GM12878 (cell line): ENCODE measurements at regions not wholly inside any gene's neighbourhood (a gene's known extent, or its start where the extent isn't known, plus 50 kb on each side); places are given as distances from the start of the nearest gene placed in this dataset.

ENCODE experiments used
- ATAC-seq: fragments of 200-7000 bp; cut with Tn5 transposase; 3 replicates; pipeline ENCODE4 v1.9.1; 2020; ENCODE audit warnings: mild to moderate bottlenecking, moderate library complexity
- BruUV-seq: library from RNA; stranded (reverse); fragments of 400-500 nt; replicated peaks from 2 replicates; lab custom pipeline; 2021; lab: Mats Ljungman, UMichigan
- CTCF ChIA-PET: fragments of 300-600 bp; sonication (Branson Sonifier 250); formaldehyde crosslinking; extraction: SDS; loops from one replicate; lab custom pipeline; 2021; ENCODE audit warnings: inconsistent platforms; lab: Yijun Ruan, JAX
- POLR2A ChIA-PET: fragments of 350-600 bp; formaldehyde crosslinking; extraction: SDS; loops from one replicate; lab custom pipeline; 2021; ENCODE audit warnings: inconsistent platforms; lab: Charles Lee
- RAD21 ChIA-PET: fragments of 300-600 bp; sonication (Branson Sonifier 250); formaldehyde crosslinking; loops from one replicate; lab custom pipeline; 2023; ENCODE audit warnings: antibody characterized with exemption; ENCODE audit not compliant: unreplicated experiment; lab: Charles Lee
- SMC1A ChIA-PET: fragments of 300-600 bp; sonication (Branson Sonifier 250); formaldehyde crosslinking; loops from one replicate; lab custom pipeline; 2023; ENCODE audit not compliant: unreplicated experiment, uncharacterized antibody; lab: Charles Lee
- DNase-seq: peaks from one replicate; pipeline ENCODE4 v3.0.0-alpha.2; 2011; ENCODE audit warnings: low read depth, low spot score
- FAIRE-seq: peaks from 3 replicates; lab custom pipeline; 2011; peaks lifted over from hg19 to GRCh38; lab: Jason Lieb, UNC
- H2AFZ ChIP-seq: 2 replicates; pipeline ENCODE4 v1.6.0; 2011; ENCODE audit warnings: low read depth, low read length, control low read depth; ENCODE audit not compliant: control insufficient read depth
- H3K27ac ChIP-seq: 2 replicates; pipeline ENCODE4 v1.5.1; 2011; ENCODE audit warnings: control low read depth; ENCODE audit not compliant: control insufficient read depth, insufficient read depth
- H3K27me3 ChIP-seq, 2 experiments: replicated peaks in 1 of 2; 2 replicates each; pipeline versions ENCODE4 v1.6.0 to v1.6.1; 2011; ENCODE audit warnings: low read length in 1 of 2; ENCODE audit not compliant: control insufficient read depth in 2 of 2, insufficient read depth in 2 of 2
- H3K36me3 ChIP-seq, 2 experiments: 2 replicates each; pipeline ENCODE4 v1.5.1; 2011; ENCODE audit warnings: low read length in 1 of 2; ENCODE audit not compliant: control insufficient read depth in 2 of 2, insufficient read depth in 2 of 2
- H3K4me1 ChIP-seq: 2 replicates; pipeline ENCODE4 v1.6.1; 2011; ENCODE audit warnings: mild to moderate bottlenecking, low read length, moderate library complexity, mixed read lengths; ENCODE audit not compliant: control insufficient read depth, insufficient read depth
- H3K4me2 ChIP-seq: 2 replicates; pipeline ENCODE4 v1.6.0; 2011; ENCODE audit warnings: control low read depth; ENCODE audit not compliant: control insufficient read depth, insufficient read depth
- H3K4me3 ChIP-seq: fragments of 200-600 bp; sonication (generic); 2 replicates; pipeline ENCODE4 v1.5.1; 2016
- H3K79me2 ChIP-seq: 2 replicates; pipeline ENCODE4 v1.6.0; 2011; ENCODE audit warnings: low read length; ENCODE audit not compliant: control insufficient read depth, insufficient read depth
- H3K9ac ChIP-seq: 2 replicates; pipeline ENCODE4 v1.8.0; 2011; ENCODE audit warnings: low read length, control low read depth, mixed read lengths; ENCODE audit not compliant: control insufficient read depth, insufficient read depth
- H3K9me3 ChIP-seq: replicated peaks from 3 replicates; pipeline ENCODE4 v1.5.1; 2011; ENCODE audit warnings: mild to moderate bottlenecking, low read length; ENCODE audit not compliant: control insufficient read depth, insufficient read depth
- H4K20me1 ChIP-seq: 2 replicates; pipeline ENCODE4 v1.6.0; 2011; ENCODE audit not compliant: control insufficient read depth, insufficient read depth
- BCL11A ChIP-seq: IDR thresholded peaks from 2 replicates; pipeline ENCODE4 v1.6.1; 2011; ENCODE audit warnings: low read depth, low read length
- CBFB ChIP-seq: IDR thresholded peaks from 2 replicates; pipeline ENCODE4 v1.6.1; 2016; ENCODE audit warnings: antibody characterized with exemption, low read depth
- CBX5 ChIP-seq: sonication (generic); IDR thresholded peaks from 2 replicates; pipeline ENCODE4 v1.6.1; 2016; ENCODE audit warnings: low read depth, moderate library complexity, mild to moderate bottlenecking, inconsistent platforms
- ELK1 ChIP-seq: IDR thresholded peaks from 2 replicates; pipeline ENCODE4 v1.6.1; 2012; ENCODE audit warnings: low read depth, low read length, improper control_type of control experiment
- HCFC1 ChIP-seq: fragments of 150-350 bp; IDR thresholded peaks from 2 replicates; pipeline ENCODE4 v1.6.1; 2014; ENCODE audit warnings: low read length
- HDAC2 ChIP-seq: fragments of 200-600 bp; sonication (generic); IDR thresholded peaks from 2 replicates; pipeline ENCODE4 v1.6.1; 2017
- HDGF ChIP-seq: fragments of 450-650 bp; IDR thresholded peaks from 2 replicates; pipeline ENCODE4 v1.6.1; 2016; ENCODE audit warnings: antibody characterized with exemption
- IKZF2 ChIP-seq, 2 experiments: fragments of 450-650 bp; IDR thresholded peaks; 2 replicates each; pipeline ENCODE4 v1.6.1; 2017; ENCODE audit warnings: mild to moderate bottlenecking in 2 of 2, moderate library complexity in 2 of 2
- MTA3 ChIP-seq: IDR thresholded peaks from 2 replicates; pipeline ENCODE4 v1.6.1; 2012; ENCODE audit warnings: low read length, inconsistent platforms, borderline replicate concordance
- NFIC ChIP-seq: IDR thresholded peaks from 2 replicates; pipeline ENCODE4 v1.6.1; 2012; ENCODE audit warnings: low read depth, mild to moderate bottlenecking, inconsistent platforms, low read length, moderate library complexity
- POLR2AphosphoS5 ChIP-seq: IDR thresholded peaks from 2 replicates; pipeline ENCODE4 v1.6.1; 2011; ENCODE audit warnings: mild to moderate bottlenecking, low read length, inconsistent platforms
- TARDBP ChIP-seq: IDR thresholded peaks from 2 replicates; pipeline ENCODE4 v1.6.1; 2016; ENCODE audit warnings: borderline replicate concordance
- ZNF24 ChIP-seq: fragments of 450-650 bp; IDR thresholded peaks from 2 replicates; pipeline ENCODE4 v1.6.1; 2017; ENCODE audit warnings: antibody characterized with exemption, mild to moderate bottlenecking
- WGBS: methylation state at CpG from one replicate; pipeline ENCODE4 v1.1.6; 2016; ENCODE audit warnings: low lambda C conversion rate; ENCODE audit not compliant: insufficient replicate concordance, insufficient coverage; ENCODE audit errors: missing lambda C conversion rate; 5-methylcytosine and 5-hydroxymethylcytosine counted together
- in situ Hi-C: fragments of 300-500 bp; cut with MboI; formaldehyde crosslinking; loops from 9 replicates; pipeline ENCODE4 v1.14.3; 2018; ENCODE audit warnings: mixed read lengths
- intact Hi-C: fragments of 100-400 bp; cut with micrococcal nuclease; formaldehyde crosslinking; loops from one replicate; pipeline ENCODE4 v1.14.2; 2022; ENCODE audit not compliant: unreplicated experiment
- TF ChIP-seq, protein P1 (sequence below): fragments of 450-650 bp; IDR thresholded peaks from 2 replicates; pipeline ENCODE4 v1.6.1; 2016; ENCODE audit warnings: mild to moderate bottlenecking

DNA sequence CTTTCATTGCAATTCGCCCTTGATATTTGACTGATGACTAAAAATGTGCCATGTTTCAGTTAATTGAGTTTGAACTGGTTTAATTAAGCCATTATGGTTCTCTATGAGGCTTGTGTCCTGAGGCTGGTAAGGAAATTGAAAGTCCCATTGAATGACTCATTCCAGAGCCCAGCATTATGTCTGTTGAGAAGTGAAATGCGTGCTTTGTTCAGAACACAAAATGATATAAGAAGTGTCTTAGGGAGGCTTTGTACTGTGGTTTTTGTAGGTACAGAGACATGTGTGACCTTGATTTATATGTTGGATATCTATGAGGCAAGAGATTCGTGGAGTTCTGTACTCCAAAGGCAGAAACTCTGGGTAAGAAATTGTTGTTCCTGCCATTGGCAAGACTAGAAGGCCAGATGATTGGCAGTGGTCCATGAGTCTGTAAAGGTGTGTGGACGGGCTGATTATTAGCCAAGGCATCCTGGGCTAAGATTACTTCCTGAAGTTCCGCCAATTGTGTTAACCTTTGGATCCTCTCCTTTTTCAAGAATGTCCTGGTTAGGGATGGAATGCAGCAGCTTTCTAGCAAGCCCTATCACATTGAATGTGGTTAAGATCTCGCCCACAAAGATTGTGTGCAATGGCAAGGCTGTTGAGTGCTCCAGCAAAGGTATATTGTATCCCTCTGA lies 103.7 kb downstream of the NPIPB5 start:
- no peak overlapping the region for H2AFZ ChIP-seq
- CTCF ChIA-PET: no interaction called here
- intact Hi-C loops: no loop called here

GRCh38 chr16:22618842-22619241 lies 108.2 kb downstream of the NPIPB5 start:
- DNase-seq (no peak), FAIRE-seq (no peak), ATAC-seq (no peak)
- H3K36me3 ChIP-seq: no peaks in the 10 kb centered on the region
- H3K4me1 ChIP-seq: no peaks in the 10 kb centered on the region
- no peak for TF ChIP-seq IKZF2 (IDR thresholded peaks at IDR 0.05)
- no peak for TF ChIP-seq CBX5
- TF ChIP-seq ELK1: no peak
- TF ChIP-seq HDGF: no peak
- TF ChIP-seq, protein P1, sequence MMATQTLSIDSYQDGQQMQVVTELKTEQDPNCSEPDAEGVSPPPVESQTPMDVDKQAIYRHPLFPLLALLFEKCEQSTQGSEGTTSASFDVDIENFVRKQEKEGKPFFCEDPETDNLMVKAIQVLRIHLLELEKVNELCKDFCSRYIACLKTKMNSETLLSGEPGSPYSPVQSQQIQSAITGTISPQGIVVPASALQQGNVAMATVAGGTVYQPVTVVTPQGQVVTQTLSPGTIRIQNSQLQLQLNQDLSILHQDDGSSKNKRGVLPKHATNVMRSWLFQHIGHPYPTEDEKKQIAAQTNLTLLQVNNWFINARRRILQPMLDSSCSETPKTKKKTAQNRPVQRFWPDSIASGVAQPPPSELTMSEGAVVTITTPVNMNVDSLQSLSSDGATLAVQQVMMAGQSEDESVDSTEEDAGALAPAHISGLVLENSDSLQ: no peak
- no peak for TF ChIP-seq NFIC
- no peak for TF ChIP-seq HCFC1
- POLR2A ChIA-PET: no interaction called here
- no peak overlapping the region for H3K4me3 ChIP-seq
- H3K79me2 ChIP-seq: no peaks in the 10 kb centered on the region
- WGBS: 55% methylated on average over 5 of the region's 5 CpGs
- H3K9me3 ChIP-seq: no peaks in the 10 kb centered on the region
- intact Hi-C loops: no loop called here
- CTCF ChIA-PET: interaction anchor here (1.1 kb wide), 1 partner anchor 18 kb away, joined by 3 read pairs; no protein-coding TSS in a partner anchor
- no peak overlapping the region for H3K4me2 ChIP-seq
- RAD21 ChIA-PET: no interaction called here
- H3K27me3 ChIP-seq: no peaks in the 10 kb centered on the region; a peak in 1 of 4 replicates
- H3K9ac ChIP-seq: no peak overlapping the region
- no TSS peak for BruUV-seq
- no peak overlapping the region for H2AFZ ChIP-seq
- H4K20me1 ChIP-seq: no peaks in the 10 kb centered on the region
- in situ Hi-C loops: no loop called here
- SMC1A ChIA-PET: no interaction called here
- H3K27ac ChIP-seq: no peak overlapping the region

More for the DNA sequence above, 103.7 kb downstream of the NPIPB5 start:
- Histone ChIP-seq H3K4me1 (no peaks in the 10 kb centered on the region), H3K36me3 (no peaks in the 10 kb centered on the region), H4K20me1 (no peaks in the 10 kb centered on the region), H3K9ac (no peak overlapping the region), H3K27me3 (no peaks in the 10 kb centered on the region), H3K4me2 (no peak overlapping the region), H3K79me2 (no peaks in the 10 kb centered on the region), H3K27ac (no peak overlapping the region), H3K4me3 (no peak overlapping the region), H3K9me3 (no peaks in the 10 kb centered on the region)
- 26% methylated on average over 6 of the region's 6 CpGs for WGBS
- FAIRE-seq (no peak), ATAC-seq (peak; percentile 27; the same call in 2 of the 3 replicates), DNase-seq (no peak)
- ChIA-PET SMC1A (interaction anchor here (1.4 kb wide), 1 partner anchor 16 kb away, joined by 4 read pairs; no protein-coding TSS in a partner anchor), POLR2A (interaction anchor here (0.7 kb wide), 1 partner anchor 21 kb away, joined by 3 read pairs; no protein-coding TSS in a partner anchor), RAD21 (no interaction called here)
- no TSS peak for BruUV-seq
- no peak for TF ChIP-seq TARDBP
- TF ChIP-seq HDAC2: no peak
- TF ChIP-seq MTA3: no peak
- TF ChIP-seq BCL11A: no peak
- TF ChIP-seq ZNF24: no peak
- no peak for TF ChIP-seq POLR2AphosphoS5
- TF ChIP-seq CBFB: no peak
- in situ Hi-C loops: no loop called here
